ENCODE measurements at regions not wholly inside any gene's neighbourhood (a gene's known extent, or its start where the extent isn't known, plus 50 kb on each side); places are given as distances from the start of the nearest gene placed in this dataset.

- H3K9me3 ChIP-seq (replicated peaks in 1 of 2; ENCODE audit: control insufficient read depth in 2 of 2, insufficient read depth in 1 of 2, low read depth in 1 of 2, low read length in 2 of 2): no peaks in the 10 kb centered on the region
- no peaks in the 10 kb centered on the region for H3K27me3 ChIP-seq (ENCODE audit: control insufficient read depth in 3 of 3, insufficient read depth in 3 of 3, low read depth in 1 of 3, low read length in 3 of 3)
- H2BK12ac ChIP-seq (ENCODE audit: low read length): no peak overlapping the region
- no peak overlapping the region for H3K18ac ChIP-seq (ENCODE audit: low read length)
- H3K14ac ChIP-seq (ENCODE audit: low read length): no peak overlapping the region
- no peak overlapping the region for H3K4me3 ChIP-seq (ENCODE audit: low read length in 2 of 2)
- no CpG with 5 or more reads among the region's 2 CpGs for WGBS, 2 donors (ENCODE audit: extremely low coverage in 2 of 2, insufficient read length in 2 of 2, insufficient replicate concordance in 1 of 2)
- no peak overlapping the region for H2BK5ac ChIP-seq (ENCODE audit: low read length)
- no peak overlapping the region for H2AK5ac ChIP-seq (ENCODE audit: low read depth, low read length)
- no peak overlapping the region for H3K4me2 ChIP-seq (ENCODE audit: insufficient read depth, low read length, poor library complexity, severe bottlenecking)
- H3K36me3 ChIP-seq (replicated peaks in 1 of 2; ENCODE audit: control insufficient read depth in 2 of 2, insufficient read depth in 2 of 2, low read length in 2 of 2): no peaks in the 10 kb centered on the region
- H2BK120ac ChIP-seq (ENCODE audit: low read depth, low read length): no peak overlapping the region
- H3K27ac ChIP-seq (replicated peaks; ENCODE audit: low read length): no peak overlapping the region
- H2AFZ ChIP-seq (ENCODE audit: low read length): no peak overlapping the region
- peaks cover 2% of the 10 kb centered on the region for H3K79me1 ChIP-seq (ENCODE audit: low read depth, low read length)
- DNase-seq (ENCODE audit: low spot score): no peak
- no peak overlapping the region for H3K9ac ChIP-seq (ENCODE audit: low read depth, low read length, poor library complexity)
- H4K8ac ChIP-seq (ENCODE audit: low read depth, low read length): no peak overlapping the region
- no peak overlapping the region for H3K23ac ChIP-seq (ENCODE audit: low read depth, low read length, poor library complexity)
- H2BK15ac ChIP-seq (ENCODE audit: low read length): no peak overlapping the region
- no peak overlapping the region for H3K4ac ChIP-seq (ENCODE audit: low read length)
- peaks cover 0 to 1% of the 10 kb centered on the region in 2 donors for H3K4me1 ChIP-seq (ENCODE audit: control insufficient read depth in 2 of 2, insufficient read depth in 1 of 2, low read depth in 1 of 2, low read length in 2 of 2)
- no peak overlapping the region for H4K91ac ChIP-seq (ENCODE audit: low read depth, low read length, poor library complexity)
Observed at GRCh38 chrX:65266482-65266881, 268.1 kb downstream of the LAS1L start.

- Histone ChIP-seq H3K4me1 (ENCODE audit: control insufficient read depth in 2 of 2, insufficient read depth in 1 of 2, low read depth in 1 of 2, low read length in 2 of 2) (no peaks in the 10 kb centered on the region), H3K27ac (replicated peaks; ENCODE audit: low read length) (no peak overlapping the region), H3K23ac (ENCODE audit: low read depth, low read length, poor library complexity) (no peak overlapping the region), H3K4me2 (ENCODE audit: insufficient read depth, low read length, poor library complexity, severe bottlenecking) (no peak overlapping the region), H3K27me3 (ENCODE audit: control insufficient read depth in 3 of 3, insufficient read depth in 3 of 3, low read depth in 1 of 3, low read length in 3 of 3) (no peaks in the 10 kb centered on the region), H3K36me3 (replicated peaks in 1 of 2; ENCODE audit: control insufficient read depth in 2 of 2, insufficient read depth in 2 of 2, low read length in 2 of 2) (no peaks in the 10 kb centered on the region), H3K79me1 (ENCODE audit: low read depth, low read length) (no peaks in the 10 kb centered on the region), H2BK5ac (ENCODE audit: low read length) (no peak overlapping the region), H3K14ac (ENCODE audit: low read length) (no peak overlapping the region), H4K8ac (ENCODE audit: low read depth, low read length) (no peak overlapping the region), H2BK12ac (ENCODE audit: low read length) (no peak overlapping the region), H2AK5ac (ENCODE audit: low read depth, low read length) (no peak overlapping the region), H3K18ac (ENCODE audit: low read length) (no peak overlapping the region), H2BK15ac (ENCODE audit: low read length) (no peak overlapping the region), H4K91ac (ENCODE audit: low read depth, low read length, poor library complexity) (peak overlapping the region; percentile 53), H3K9ac (ENCODE audit: low read depth, low read length, poor library complexity) (no peak overlapping the region), H2AFZ (ENCODE audit: low read length) (no peak overlapping the region), H3K4ac (ENCODE audit: low read length) (no peak overlapping the region), H3K9me3 (replicated peaks in 1 of 2; ENCODE audit: control insufficient read depth in 2 of 2, insufficient read depth in 1 of 2, low read depth in 1 of 2, low read length in 2 of 2) (no peaks in the 10 kb centered on the region), H2BK120ac (ENCODE audit: low read depth, low read length) (no peak overlapping the region), H3K4me3 (ENCODE audit: low read length in 2 of 2) (no peak overlapping the region)
- DNase-seq (ENCODE audit: low spot score): no peak
- WGBS, 2 donors (ENCODE audit: extremely low coverage in 2 of 2, insufficient read length in 2 of 2, insufficient replicate concordance in 1 of 2): no CpG with 5 or more reads among the region's 6 CpGs
Observed at GRCh38 chrX:65253817-65254216, 277.6 kb upstream of the ZC4H2 start.

GRCh38 chrX:65241059-65241721 lies 264.9 kb upstream of the ZC4H2 start:
- Histone ChIP-seq H3K23ac (ENCODE audit: low read depth, low read length, poor library complexity) (no peak overlapping the region), H3K18ac (ENCODE audit: low read length) (no peak overlapping the region), H2BK120ac (ENCODE audit: low read depth, low read length) (no peak overlapping the region), H4K8ac (ENCODE audit: low read depth, low read length) (no peak overlapping the region), H3K4ac (ENCODE audit: low read length) (no peak overlapping the region), H2BK12ac (ENCODE audit: low read length) (no peak overlapping the region), H3K27ac (replicated peaks; ENCODE audit: low read length) (no peak overlapping the region), H4K91ac (ENCODE audit: low read depth, low read length, poor library complexity) (no peak overlapping the region), H3K79me1 (ENCODE audit: low read depth, low read length) (no peaks in the 10 kb centered on the region), H2BK15ac (ENCODE audit: low read length) (no peak overlapping the region), H2AK5ac (ENCODE audit: low read depth, low read length) (no peak overlapping the region), H3K36me3 (replicated peaks in 1 of 2; ENCODE audit: control insufficient read depth in 2 of 2, insufficient read depth in 2 of 2, low read length in 2 of 2) (no peaks in the 10 kb centered on the region), H3K9ac (ENCODE audit: low read depth, low read length, poor library complexity) (no peak overlapping the region), H3K4me1 (ENCODE audit: control insufficient read depth in 2 of 2, insufficient read depth in 1 of 2, low read depth in 1 of 2, low read length in 2 of 2) (no peaks in the 10 kb centered on the region), H2AFZ (ENCODE audit: low read length) (no peak overlapping the region), H2BK5ac (ENCODE audit: low read length) (no peak overlapping the region), H3K4me2 (ENCODE audit: insufficient read depth, low read length, poor library complexity, severe bottlenecking) (no peak overlapping the region), H3K4me3 (ENCODE audit: low read length in 2 of 2) (no peak overlapping the region), H3K27me3 (ENCODE audit: control insufficient read depth in 3 of 3, insufficient read depth in 3 of 3, low read depth in 1 of 3, low read length in 3 of 3) (no peaks in the 10 kb centered on the region), H3K14ac (ENCODE audit: low read length) (no peak overlapping the region), H3K9me3 (replicated peaks in 1 of 2; ENCODE audit: control insufficient read depth in 2 of 2, insufficient read depth in 1 of 2, low read depth in 1 of 2, low read length in 2 of 2) (no peaks in the 10 kb centered on the region)
- no peak for DNase-seq (ENCODE audit: low spot score)
- no CpG with 5 or more reads among the region's 4 CpGs for WGBS, 2 donors (ENCODE audit: extremely low coverage in 2 of 2, insufficient read length in 2 of 2, insufficient replicate concordance in 1 of 2)

- H3K4me2 ChIP-seq (ENCODE audit: insufficient read depth, low read length, poor library complexity, severe bottlenecking): no peak overlapping the region
- H2BK12ac ChIP-seq (ENCODE audit: low read length): no peak overlapping the region
- no peak overlapping the region for H3K18ac ChIP-seq (ENCODE audit: low read length)
- H4K91ac ChIP-seq (ENCODE audit: low read depth, low read length, poor library complexity): no peak overlapping the region
- no peak overlapping the region for H3K9ac ChIP-seq (ENCODE audit: low read depth, low read length, poor library complexity)
- no peak overlapping the region for H2AFZ ChIP-seq (ENCODE audit: low read length)
- no peak overlapping the region for H3K4me3 ChIP-seq (ENCODE audit: low read length in 2 of 2)
- H3K23ac ChIP-seq (ENCODE audit: low read depth, low read length, poor library complexity): no peak overlapping the region
- no peak overlapping the region for H4K8ac ChIP-seq (ENCODE audit: low read depth, low read length)
- DNase-seq (ENCODE audit: low spot score): no peak
- H2BK120ac ChIP-seq (ENCODE audit: low read depth, low read length): no peak overlapping the region
- H3K79me1 ChIP-seq (ENCODE audit: low read depth, low read length): no peaks in the 10 kb centered on the region
- H3K9me3 ChIP-seq (replicated peaks in 1 of 2; ENCODE audit: control insufficient read depth in 2 of 2, insufficient read depth in 1 of 2, low read depth in 1 of 2, low read length in 2 of 2): peaks cover 0 to 2% of the 10 kb centered on the region in 2 donors
- H3K4ac ChIP-seq (ENCODE audit: low read length): no peak overlapping the region
- H3K36me3 ChIP-seq (replicated peaks in 1 of 2; ENCODE audit: control insufficient read depth in 2 of 2, insufficient read depth in 2 of 2, low read length in 2 of 2): no peaks in the 10 kb centered on the region
- no peak overlapping the region for H3K27ac ChIP-seq (replicated peaks; ENCODE audit: low read length)
- no peak overlapping the region for H2BK15ac ChIP-seq (ENCODE audit: low read length)
- no CpG with 5 or more reads among the region's 3 CpGs for WGBS, 2 donors (ENCODE audit: extremely low coverage in 2 of 2, insufficient read length in 2 of 2, insufficient replicate concordance in 1 of 2)
- no peaks in the 10 kb centered on the region for H3K4me1 ChIP-seq (ENCODE audit: control insufficient read depth in 2 of 2, insufficient read depth in 1 of 2, low read depth in 1 of 2, low read length in 2 of 2)
- H3K14ac ChIP-seq (ENCODE audit: low read length): no peak overlapping the region
- no peak overlapping the region for H2AK5ac ChIP-seq (ENCODE audit: low read depth, low read length)
- no peaks in the 10 kb centered on the region for H3K27me3 ChIP-seq (ENCODE audit: control insufficient read depth in 3 of 3, insufficient read depth in 3 of 3, low read depth in 1 of 3, low read length in 3 of 3)
- no peak overlapping the region for H2BK5ac ChIP-seq (ENCODE audit: low read length)
Observed at GRCh38 chrX:65203545-65203944, 227.3 kb upstream of the ZC4H2 start.
